Tibial nerve (tissue), 4 donors: ENCODE measurements at regions not wholly inside any gene's neighbourhood (a gene's known extent, or its start where the extent isn't known, plus 50 kb on each side); places are given as distances from the start of the nearest gene placed in this dataset.

Source experiments
- DNase-seq, 2 donors: peaks; one replicate each; pipeline ENCODE4 v3.0.0-alpha.2; 2019; ENCODE audit warnings: low spot score in 2 of 2
- H3K27ac ChIP-seq, 4 donors: fragments of 200-600 bp; sonication (generic) in 3 of 4; one replicate each; pipeline ENCODE4 v1.5.1; 2017 to 2019; ENCODE audit warnings: mild to moderate bottlenecking in 1 of 4
- H3K27me3 ChIP-seq, 2 donors: fragments of 200-600 bp; sonication (generic) in 1 of 2; one replicate each; pipeline versions ENCODE4 v1.5.1 to v1.6.0; 2017 to 2019
- H3K36me3 ChIP-seq, 3 donors: fragments of 200-600 bp; sonication (generic); one replicate each; pipeline ENCODE4 v1.5.1; 2018 to 2019
- H3K4me1 ChIP-seq, 4 donors: fragments of 200-600 bp; sonication (generic) in 3 of 4; one replicate each; pipeline ENCODE4 v1.5.1; 2017 to 2019
- H3K4me3 ChIP-seq, 4 donors: fragments of 200-600 bp; sonication (generic) in 3 of 4; one replicate each; pipeline ENCODE4 v1.5.1; 2017 to 2019; ENCODE audit warnings: mild to moderate bottlenecking in 1 of 4, moderate library complexity in 1 of 4
- H3K9me3 ChIP-seq, 4 donors: fragments of 200-600 bp; sonication (generic) in 3 of 4; one replicate each; pipeline ENCODE4 v1.5.1; 2017 to 2019
- CTCF ChIP-seq, 5 experiments: fragments of 200-600 bp in 3 of 5; fragments of 450-650 bp in 2 of 5; sonication (generic) in 3 of 5; IDR thresholded peaks; one replicate each; pipeline ENCODE4 v1.5.1; 2016 to 2019; ENCODE audit warnings: antibody characterized with exemption in 5 of 5, mild to moderate bottlenecking in 3 of 5, moderate library complexity in 2 of 5
- EP300 ChIP-seq, 2 donors: sonication (generic); formaldehyde crosslinking; IDR thresholded peaks; one replicate each; pipeline ENCODE4 v1.6.1; 2017; ENCODE audit warnings: antibody characterized with exemption in 2 of 2, mild to moderate bottlenecking in 1 of 2
- POLR2A ChIP-seq, 2 donors: fragments of 450-650 bp; IDR thresholded peaks; one replicate each; pipeline ENCODE4 v1.6.1; 2017; ENCODE audit warnings: antibody characterized with exemption in 2 of 2, mild to moderate bottlenecking in 2 of 2, moderate library complexity in 2 of 2
- WGBS, 2 donors: methylation state at CpG; one replicate each; pipeline ENCODE4 v1.1.5; 2018; 5-methylcytosine and 5-hydroxymethylcytosine counted together

GRCh38 chr11:45051621-45052020 lies 94.8 kb upstream of the PRDM11 start:
- Histone ChIP-seq H3K4me3 (no peak overlapping the region), H3K27ac (no peak overlapping the region), H3K36me3 (no peaks in the 10 kb centered on the region), H3K27me3 (no peaks in the 10 kb centered on the region), H3K9me3 (no peaks in the 10 kb centered on the region), H3K4me1 (peaks cover 0 to 17% (median 4%) of the 10 kb centered on the region in 4 donors)
- TF ChIP-seq EP300 (IDR thresholded peaks at IDR 0.05) (no peak), CTCF (IDR thresholded peaks at IDR 0.05) (no peak), POLR2A (IDR thresholded peaks at IDR 0.05) (no peak)
- 79 to 85% methylated on average over 4 of the region's 4 CpGs for WGBS, 2 donors
- DNase-seq = no peak

GRCh38 chr11:45052361-45052760 lies 94.1 kb upstream of the PRDM11 start:
- peaks cover 0 to 15% (median 4%) of the 10 kb centered on the region in 4 donors for H3K4me1 ChIP-seq
- no peaks in the 10 kb centered on the region for H3K9me3 ChIP-seq
- 55 to 72% methylated on average over 6 of the region's 6 CpGs for WGBS, 2 donors
- TF ChIP-seq EP300 (IDR thresholded peaks at IDR 0.05) (no peak), CTCF (IDR thresholded peaks at IDR 0.05) (no peak), POLR2A (IDR thresholded peaks at IDR 0.05) (no peak)
- no peaks in the 10 kb centered on the region for H3K36me3 ChIP-seq
- DNase-seq = no peak
- no peak overlapping the region for H3K4me3 ChIP-seq
- H3K27ac ChIP-seq = no peak overlapping the region
- no peaks in the 10 kb centered on the region for H3K27me3 ChIP-seq

GRCh38 chr11:45053736-45054446 lies 92.5 kb upstream of the PRDM11 start:
- no peaks in the 10 kb centered on the region for H3K27me3 ChIP-seq
- H3K36me3 ChIP-seq = no peaks in the 10 kb centered on the region
- peaks cover 0 to 18% (median under 1%) of the 10 kb centered on the region in 4 donors for H3K4me1 ChIP-seq
- no peaks in the 10 kb centered on the region for H3K9me3 ChIP-seq
- 74 to 78% methylated on average over 15 of the region's 15 CpGs for WGBS, 2 donors
- H3K27ac ChIP-seq = no peak overlapping the region
- DNase-seq = no peak
- TF ChIP-seq EP300 (IDR thresholded peaks at IDR 0.05) (no peak), POLR2A (IDR thresholded peaks at IDR 0.05) (no peak), CTCF (IDR thresholded peaks at IDR 0.05) (no peak)
- H3K4me3 ChIP-seq = no peak overlapping the region

- Histone ChIP-seq H3K36me3 (no peaks in the 10 kb centered on the region), H3K4me1 (peaks cover 0 to 12% (median 0%) of the 10 kb centered on the region in 4 donors), H3K9me3 (no peaks in the 10 kb centered on the region), H3K27ac (no peak overlapping the region), H3K4me3 (no peak overlapping the region), H3K27me3 (no peaks in the 10 kb centered on the region)
- 85 to 89% methylated on average over 8 of the region's 8 CpGs for WGBS, 2 donors
- DNase-seq = no peak
- TF ChIP-seq EP300 (IDR thresholded peaks at IDR 0.05) = no peak
- TF ChIP-seq CTCF (IDR thresholded peaks at IDR 0.05) = no peak
- TF ChIP-seq POLR2A (IDR thresholded peaks at IDR 0.05) = no peak
These were observed 91.5 kb upstream of the PRDM11 start for GRCh38 chr11:45054956-45055355.

GRCh38 chr11:45056529-45056928 lies 89.9 kb upstream of the PRDM11 start:
- H3K27me3 ChIP-seq = no peaks in the 10 kb centered on the region
- WGBS, 2 donors = 31 to 73% methylated on average over 1 of the region's 1 CpG
- no peak overlapping the region for H3K27ac ChIP-seq
- H3K4me3 ChIP-seq = no peak overlapping the region
- TF ChIP-seq POLR2A (IDR thresholded peaks at IDR 0.05) (no peak), CTCF (IDR thresholded peaks at IDR 0.05) (no peak), EP300 (IDR thresholded peaks at IDR 0.05) (no peak)
- H3K9me3 ChIP-seq = no peaks in the 10 kb centered on the region
- H3K4me1 ChIP-seq = peaks cover 0 to 12% (median 0%) of the 10 kb centered on the region in 4 donors
- no peak for DNase-seq
- H3K36me3 ChIP-seq = no peaks in the 10 kb centered on the region
